Tibial nerve (tissue), 4 donors: ENCODE measurements at regions not wholly inside any gene's neighbourhood (a gene's known extent, or its start where the extent isn't known, plus 50 kb on each side); places are given as distances from the start of the nearest gene placed in this dataset.

ENCODE experiments used
- EP300 ChIP-seq, 2 donors: sonication (generic); formaldehyde crosslinking; IDR thresholded peaks; one replicate each; pipeline ENCODE4 v1.6.1; 2017; ENCODE audit warnings: antibody characterized with exemption in 2 of 2, mild to moderate bottlenecking in 1 of 2
- POLR2A ChIP-seq, 2 donors: fragments of 450-650 bp; IDR thresholded peaks; one replicate each; pipeline ENCODE4 v1.6.1; 2017; ENCODE audit warnings: antibody characterized with exemption in 2 of 2, mild to moderate bottlenecking in 2 of 2, moderate library complexity in 2 of 2
- TF ChIP-seq, protein P1 (sequence below), 5 experiments: fragments of 200-600 bp in 3 of 5; fragments of 450-650 bp in 2 of 5; sonication (generic) in 3 of 5; IDR thresholded peaks; one replicate each; pipeline ENCODE4 v1.5.1; 2016 to 2019; ENCODE audit warnings: antibody characterized with exemption in 5 of 5, mild to moderate bottlenecking in 3 of 5, moderate library complexity in 2 of 5

DNA sequence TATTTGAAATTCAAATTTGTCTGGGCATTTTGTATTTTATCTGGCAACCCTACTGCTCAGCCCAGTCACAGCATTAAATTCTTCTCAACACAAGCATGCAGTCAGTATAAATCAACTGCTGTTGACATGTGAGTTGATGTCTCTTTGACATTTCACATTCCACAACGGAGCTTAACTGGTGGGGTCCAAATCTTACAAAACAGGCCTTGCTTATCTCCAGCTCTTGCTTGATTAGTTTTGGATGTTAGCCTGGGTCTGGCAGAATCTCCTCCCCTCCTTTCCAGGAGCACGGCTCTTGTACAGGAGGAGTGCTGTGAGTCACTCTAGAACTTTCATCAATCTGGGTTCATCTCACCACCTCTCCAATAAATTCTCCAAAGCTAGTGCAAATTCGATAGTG is 80.8 kb upstream of the PHACTR1 start:
- TF ChIP-seq, protein P1, sequence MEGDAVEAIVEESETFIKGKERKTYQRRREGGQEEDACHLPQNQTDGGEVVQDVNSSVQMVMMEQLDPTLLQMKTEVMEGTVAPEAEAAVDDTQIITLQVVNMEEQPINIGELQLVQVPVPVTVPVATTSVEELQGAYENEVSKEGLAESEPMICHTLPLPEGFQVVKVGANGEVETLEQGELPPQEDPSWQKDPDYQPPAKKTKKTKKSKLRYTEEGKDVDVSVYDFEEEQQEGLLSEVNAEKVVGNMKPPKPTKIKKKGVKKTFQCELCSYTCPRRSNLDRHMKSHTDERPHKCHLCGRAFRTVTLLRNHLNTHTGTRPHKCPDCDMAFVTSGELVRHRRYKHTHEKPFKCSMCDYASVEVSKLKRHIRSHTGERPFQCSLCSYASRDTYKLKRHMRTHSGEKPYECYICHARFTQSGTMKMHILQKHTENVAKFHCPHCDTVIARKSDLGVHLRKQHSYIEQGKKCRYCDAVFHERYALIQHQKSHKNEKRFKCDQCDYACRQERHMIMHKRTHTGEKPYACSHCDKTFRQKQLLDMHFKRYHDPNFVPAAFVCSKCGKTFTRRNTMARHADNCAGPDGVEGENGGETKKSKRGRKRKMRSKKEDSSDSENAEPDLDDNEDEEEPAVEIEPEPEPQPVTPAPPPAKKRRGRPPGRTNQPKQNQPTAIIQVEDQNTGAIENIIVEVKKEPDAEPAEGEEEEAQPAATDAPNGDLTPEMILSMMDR (IDR thresholded peaks at IDR 0.05), result no peak
- TF ChIP-seq POLR2A (IDR thresholded peaks at IDR 0.05) (no peak), EP300 (IDR thresholded peaks at IDR 0.05) (no peak)
